ENCODE measurements at regions not wholly inside any gene's neighbourhood (a gene's known extent, or its start where the extent isn't known, plus 50 kb on each side); places are given as distances from the start of the nearest gene placed in this dataset.
"Not testable (repeated sequence)": the region's sequence is repeated elsewhere in the genome, so short reads cannot be mapped to it uniquely, and the experiment has no call there.

- DNase-seq: no peak
- no peaks in the 10 kb centered on the region for H3K27me3 Mint-ChIP-seq
- peaks cover 16 to 22% of the 10 kb centered on the region in 2 donors for H3K9me3 Mint-ChIP-seq
- ATAC-seq: no peak
- H3K27ac Mint-ChIP-seq: no peak overlapping the region
- H3K4me3 Mint-ChIP-seq: no peak overlapping the region
- no peaks in the 10 kb centered on the region for H3K4me1 Mint-ChIP-seq
Observed at GRCh38 chr5:25027526-25027925, 382.7 kb upstream of the CDH10 start.

- H3K4me3 Mint-ChIP-seq: no peak overlapping the region
- H3K27ac Mint-ChIP-seq: no peak overlapping the region
- ATAC-seq (no peak), DNase-seq (no peak)
- H3K9me3 Mint-ChIP-seq: peaks cover 16 to 19% of the 10 kb centered on the region in 2 donors
- H3K4me1 Mint-ChIP-seq: no peaks in the 10 kb centered on the region
- no peaks in the 10 kb centered on the region for H3K27me3 Mint-ChIP-seq
Observed at GRCh38 chr5:25027061-25027460, 382.3 kb upstream of the CDH10 start.

- H3K4me1 Mint-ChIP-seq: no peaks in the 10 kb centered on the region
- ATAC-seq (no peak), DNase-seq (no peak)
- H3K9me3 Mint-ChIP-seq: peaks cover 19 to 28% of the 10 kb centered on the region in 2 donors
- H3K27ac Mint-ChIP-seq: no peak overlapping the region
- no peaks in the 10 kb centered on the region for H3K27me3 Mint-ChIP-seq
- no peak overlapping the region for H3K4me3 Mint-ChIP-seq
Observed at GRCh38 chr5:25025831-25026230, 381.1 kb upstream of the CDH10 start.

- Mint-ChIP-seq H3K9me3 (peaks cover 12 to 22% of the 10 kb centered on the region in 2 donors), H3K27ac (no peak overlapping the region), H3K4me1 (no peaks in the 10 kb centered on the region), H3K27me3 (no peaks in the 10 kb centered on the region), H3K4me3 (no peak overlapping the region)
- no peak for ATAC-seq
- no peak for DNase-seq
Observed at GRCh38 chr5:25020454-25020853, 375.7 kb upstream of the CDH10 start.

GRCh38 chr5:25009063-25009462 is 364.3 kb upstream of the CDH10 start:
- no peak for DNase-seq
- Mint-ChIP-seq H3K4me3 (no peak overlapping the region), H3K9me3 (peaks cover 4 to 13% of the 10 kb centered on the region in 2 donors), H3K4me1 (no peaks in the 10 kb centered on the region), H3K27ac (no peak overlapping the region), H3K27me3 (no peaks in the 10 kb centered on the region)
- no peak for ATAC-seq

- no peaks in the 10 kb centered on the region for H3K4me1 Mint-ChIP-seq
- no peak overlapping the region for H3K27ac Mint-ChIP-seq
- no peak for ATAC-seq
- no peaks in the 10 kb centered on the region for H3K27me3 Mint-ChIP-seq
- peaks cover 9 to 21% of the 10 kb centered on the region in 2 donors for H3K9me3 Mint-ChIP-seq
- no peak for DNase-seq
- H3K4me3 Mint-ChIP-seq: no peak overlapping the region
Observed at GRCh38 chr5:25006734-25007133, 362.0 kb upstream of the CDH10 start.

- no peaks in the 10 kb centered on the region for H3K4me1 Mint-ChIP-seq
- H3K27me3 Mint-ChIP-seq: no peaks in the 10 kb centered on the region
- H3K27ac Mint-ChIP-seq: no peak overlapping the region
- H3K4me3 Mint-ChIP-seq: no peak overlapping the region
- H3K9me3 Mint-ChIP-seq: peaks cover 9 to 21% of the 10 kb centered on the region in 2 donors
- DNase-seq: no peak
- ATAC-seq: no peak
Observed at GRCh38 chr5:25006237-25006636, 361.5 kb upstream of the CDH10 start.

- Mint-ChIP-seq H3K27ac (no peak overlapping the region), H3K4me3 (no peak overlapping the region), H3K4me1 (no peaks in the 10 kb centered on the region), H3K9me3 (peaks cover 9 to 13% of the 10 kb centered on the region in 2 donors), H3K27me3 (no peaks in the 10 kb centered on the region)
- DNase-seq (no peak), ATAC-seq (no peak)
Observed at GRCh38 chr5:25005431-25005830, 360.7 kb upstream of the CDH10 start.

GRCh38 chr5:25002371-25002770 is 357.6 kb upstream of the CDH10 start:
- Mint-ChIP-seq H3K27me3 (no peaks in the 10 kb centered on the region), H3K9me3 (peaks cover 13 to 17% of the 10 kb centered on the region in 2 donors), H3K27ac (no peak overlapping the region), H3K4me1 (no peaks in the 10 kb centered on the region), H3K4me3 (no peak overlapping the region)
- ATAC-seq (no peak), DNase-seq (no peak)

- DNase-seq: no peak
- Mint-ChIP-seq H3K4me1 (no peaks in the 10 kb centered on the region), H3K27ac (no peak overlapping the region), H3K4me3 (no peak overlapping the region), H3K27me3 (no peaks in the 10 kb centered on the region), H3K9me3 (peaks cover 24 to 38% of the 10 kb centered on the region in 2 donors)
- ATAC-seq: no peak
Observed at GRCh38 chr5:24999732-25000131, 355.0 kb upstream of the CDH10 start.

GRCh38 chr5:24998641-24999040 is 353.9 kb upstream of the CDH10 start:
- H3K4me1 Mint-ChIP-seq: no peaks in the 10 kb centered on the region
- no peak overlapping the region for H3K27ac Mint-ChIP-seq
- no peak for DNase-seq
- H3K9me3 Mint-ChIP-seq: peaks cover 25 to 43% of the 10 kb centered on the region in 2 donors
- ATAC-seq: no peak
- no peaks in the 10 kb centered on the region for H3K27me3 Mint-ChIP-seq
- H3K4me3 Mint-ChIP-seq: no peak overlapping the region

GRCh38 chr5:24986326-24986725 is 341.5 kb upstream of the CDH10 start:
- Mint-ChIP-seq H3K4me3 (no peak overlapping the region), H3K4me1 (no peaks in the 10 kb centered on the region), H3K9me3 (no peaks in the 10 kb centered on the region), H3K27ac (no peak overlapping the region), H3K27me3 (no peaks in the 10 kb centered on the region)
- ATAC-seq (no peak), DNase-seq (no peak)

GRCh38 chr5:24978552-24978951 is 333.8 kb upstream of the CDH10 start:
- H3K4me1 Mint-ChIP-seq, H3K4me3 Mint-ChIP-seq, DNase-seq, H3K27me3 Mint-ChIP-seq, ATAC-seq, H3K27ac Mint-ChIP-seq: not testable (repeated sequence)
- peaks cover 6 to 13% of the 10 kb centered on the region in 2 donors for H3K9me3 Mint-ChIP-seq

GRCh38 chr5:24963611-24964010 is 318.8 kb upstream of the CDH10 start:
- Mint-ChIP-seq H3K27ac (no peak overlapping the region), H3K9me3 (peaks cover 7 to 8% of the 10 kb centered on the region in 2 donors), H3K27me3 (no peaks in the 10 kb centered on the region), H3K4me3 (no peak overlapping the region), H3K4me1 (no peaks in the 10 kb centered on the region)
- DNase-seq: no peak
- no peak for ATAC-seq

- no peaks in the 10 kb centered on the region for H3K27me3 Mint-ChIP-seq
- ATAC-seq (no peak), DNase-seq (no peak)
- no peak overlapping the region for H3K27ac Mint-ChIP-seq
- no peaks in the 10 kb centered on the region for H3K4me1 Mint-ChIP-seq
- peaks cover 24 to 28% of the 10 kb centered on the region in 2 donors for H3K9me3 Mint-ChIP-seq
- H3K4me3 Mint-ChIP-seq: no peak overlapping the region
Observed at GRCh38 chr5:24923400-24923799, 278.6 kb upstream of the CDH10 start.

GRCh38 chr5:24918676-24919075 is 273.9 kb upstream of the CDH10 start:
- DNase-seq (no peak), ATAC-seq (no peak)
- no peaks in the 10 kb centered on the region for H3K27me3 Mint-ChIP-seq
- H3K27ac Mint-ChIP-seq: no peak overlapping the region
- H3K4me3 Mint-ChIP-seq: no peak overlapping the region
- H3K4me1 Mint-ChIP-seq: no peaks in the 10 kb centered on the region
- peaks cover 15 to 24% of the 10 kb centered on the region in 2 donors for H3K9me3 Mint-ChIP-seq

GRCh38 chr5:24916863-24917262 is 272.1 kb upstream of the CDH10 start:
- Mint-ChIP-seq H3K4me3 (no peak overlapping the region), H3K27me3 (no peaks in the 10 kb centered on the region), H3K27ac (no peak overlapping the region), H3K9me3 (peaks cover 15 to 19% of the 10 kb centered on the region in 2 donors), H3K4me1 (no peaks in the 10 kb centered on the region)
- ATAC-seq (no peak), DNase-seq (no peak)
